NCI-H2227 (cell line): ENCODE measurements at regions not wholly inside any gene's neighbourhood (a gene's known extent, or its start where the extent isn't known, plus 50 kb on each side); places are given as distances from the start of the nearest gene placed in this dataset.

ENCODE experiments used
- DNase-seq: peaks from one replicate; lab custom pipeline; 2025; ENCODE audit not compliant: unreplicated experiment; lab: John Stamatoyannopoulos, UW

GRCh38 chr1:234745844-234746797 lies 136.1 kb upstream of the IRF2BP2 start:
- DNase-seq: peak; percentile 80

- no peak for DNase-seq
These were observed 135.3 kb upstream of the IRF2BP2 start for GRCh38 chr1:234745276-234745675.

GRCh38 chr1:234743791-234744611 lies 134.0 kb upstream of the IRF2BP2 start:
- DNase-seq: peak; percentile 61

GRCh38 chr1:234742622-234743021 lies 132.6 kb upstream of the IRF2BP2 start:
- no peak for DNase-seq

- peak; percentile 95 for DNase-seq
These were observed 128.0 kb upstream of the IRF2BP2 start for GRCh38 chr1:234737967-234738314.

- DNase-seq: no peak
These were observed 125.9 kb upstream of the IRF2BP2 start for GRCh38 chr1:234735916-234736315.

- no peak for DNase-seq
These were observed 125.5 kb upstream of the IRF2BP2 start for GRCh38 chr1:234735476-234735875.

- DNase-seq: no peak
These were observed 124.9 kb upstream of the IRF2BP2 start for GRCh38 chr1:234734869-234735268.

GRCh38 chr1:234734412-234734835 lies 124.4 kb upstream of the IRF2BP2 start:
- no peak for DNase-seq

GRCh38 chr1:234733427-234733826 lies 123.4 kb upstream of the IRF2BP2 start:
- DNase-seq: no peak

- DNase-seq: no peak
These were observed 122.9 kb upstream of the IRF2BP2 start for GRCh38 chr1:234732671-234733390.

GRCh38 chr1:234732260-234732659 lies 122.3 kb upstream of the IRF2BP2 start:
- DNase-seq: no peak

GRCh38 chr1:234731569-234732085 lies 121.6 kb upstream of the IRF2BP2 start:
- no peak for DNase-seq

GRCh38 chr1:234730770-234731568 lies 121.0 kb upstream of the IRF2BP2 start:
- DNase-seq: no peak

GRCh38 chr1:234730475-234730769 lies 120.4 kb upstream of the IRF2BP2 start:
- no peak for DNase-seq

GRCh38 chr1:234729561-234730474 lies 119.8 kb upstream of the IRF2BP2 start:
- no peak for DNase-seq

- DNase-seq: no peak
These were observed 118.8 kb upstream of the IRF2BP2 start for GRCh38 chr1:234728740-234729139.

- DNase-seq: peak; percentile 85
These were observed 117.3 kb upstream of the IRF2BP2 start for GRCh38 chr1:234727018-234727940.
